HCT116 (cell line): ENCODE measurements at regions not wholly inside any gene's neighbourhood (a gene's known extent, or its start where the extent isn't known, plus 50 kb on each side); places are given as distances from the start of the nearest gene placed in this dataset.

ENCODE experiments used
- ATAC-seq: fragments of 200-7000 bp; cut with Tn5 transposase; 2 replicates; pipeline ENCODE4 v1.9.1; 2020; ENCODE audit warnings: mild to moderate bottlenecking, moderate library complexity
- BruUV-seq: library from RNA; stranded (reverse); fragments of 400-500 nt; replicated peaks from 2 replicates; lab custom pipeline; 2021; lab: Mats Ljungman, UMichigan
- CTCF ChIA-PET: fragments of 300-600 bp; sonication (Branson Sonifier 250); formaldehyde crosslinking; loops from one replicate; lab custom pipeline; 2021; ENCODE audit warnings: antibody characterized with exemption; lab: Charles Lee
- POLR2A ChIA-PET: fragments of 300-600, 350-600 bp; sonication (Branson Sonifier 250); formaldehyde crosslinking; loops from one replicate; lab custom pipeline; 2021; ENCODE audit warnings: antibody characterized with exemption; lab: Charles Lee
- RAD21 ChIA-PET, 2 experiments: fragments of 300-600 bp; sonication (Branson Sonifier 250); formaldehyde crosslinking; loops; one replicate each; lab custom pipeline; 2023; ENCODE audit warnings: low total read pairs in 2 of 2; ENCODE audit not compliant: uncharacterized antibody in 2 of 2, unreplicated experiment in 2 of 2, low non-redundant PET in 1 of 2; lab: Charles Lee
- DNase-seq: peaks from one replicate; pipeline ENCODE4 v3.0.0-alpha.2; 2010; ENCODE audit warnings: low read depth, low spot score
- H2AFZ ChIP-seq: fragments of 200-600 bp; shearing (Covaris generic), sonication (generic); 2 replicates; pipeline ENCODE4 v1.6.1; 2017; ENCODE audit warnings: low read depth, mixed run types, mixed read lengths, antibody characterized with exemption, low read length; ENCODE audit not compliant: poor library complexity, severe bottlenecking
- H3K27ac ChIP-seq: 2 replicates; pipeline ENCODE4 v1.5.1; 2012; ENCODE audit warnings: low read depth, low read length
- H3K27me3 ChIP-seq: fragments of 200-600 bp; sonication (generic); 2 replicates; pipeline ENCODE4 v1.6.1; 2016; ENCODE audit warnings: mixed run types, low read length, mixed read lengths; ENCODE audit not compliant: insufficient read depth
- H3K36me3 ChIP-seq, 2 experiments: fragments of 200-500 bp in 1 of 2; fragments of 200-600 bp in 1 of 2; sonication (Bioruptor generic) in 1 of 2; sonication (generic) in 1 of 2; 2 replicates each; pipeline versions ENCODE4 v1.5.1 to v1.6.1; 2014 to 2016; ENCODE audit warnings: low read length in 2 of 2, inconsistent platforms in 1 of 2, mixed read lengths in 1 of 2, mixed run types in 1 of 2; ENCODE audit not compliant: insufficient read depth in 2 of 2, control insufficient read depth in 1 of 2
- H3K4me1 ChIP-seq, 2 experiments: fragments of 200-600 bp in 1 of 2; sonication (generic) in 1 of 2; 2 replicates each; pipeline versions ENCODE4 v1.5.1 to v1.6.1; 2012 to 2017; ENCODE audit warnings: low read length in 2 of 2, inconsistent platforms in 1 of 2, mild to moderate bottlenecking in 1 of 2, mixed read lengths in 1 of 2, mixed run types in 1 of 2, moderate library complexity in 1 of 2; ENCODE audit not compliant: insufficient read depth in 2 of 2, control insufficient read depth in 1 of 2
- H3K4me2 ChIP-seq: fragments of 200-600 bp; sonication (generic); 2 replicates; pipeline ENCODE4 v1.6.1; 2017; ENCODE audit warnings: mixed run types, low read length, mixed read lengths
- H3K4me3 ChIP-seq, 2 experiments: fragments of 200-600 bp in 1 of 2; sonication (generic) in 1 of 2; replicated peaks in 1 of 2; 2 replicates each; pipeline ENCODE4 v1.5.1; 2011 to 2016; ENCODE audit warnings: low read length in 2 of 2, control low read depth in 1 of 2, low read depth in 1 of 2, mild to moderate bottlenecking in 1 of 2, mixed read lengths in 1 of 2, mixed run types in 1 of 2
- H3K79me2 ChIP-seq: fragments of 200-600 bp; sonication (generic); 2 replicates; pipeline ENCODE4 v1.6.1; 2017; ENCODE audit warnings: mild to moderate bottlenecking, mixed run types, low read length, moderate library complexity, mixed read lengths; ENCODE audit not compliant: insufficient read depth
- H3K9ac ChIP-seq: fragments of 200-600 bp; sonication (generic); 2 replicates; pipeline ENCODE4 v1.6.1; 2016; ENCODE audit warnings: low read length, mixed read lengths
- H3K9me2 ChIP-seq: fragments of 200-600 bp; sonication (generic), shearing (Covaris generic); 2 replicates; pipeline ENCODE4 v1.6.1; 2017; ENCODE audit warnings: mixed run types, mild to moderate bottlenecking, moderate library complexity; ENCODE audit not compliant: insufficient read depth
- H3K9me3 ChIP-seq, 2 experiments: fragments of 200-500 bp in 1 of 2; fragments of 200-600 bp in 1 of 2; sonication (Bioruptor generic) in 1 of 2; sonication (generic) in 1 of 2; 2 replicates each; pipeline ENCODE4 v1.6.1; 2014 to 2017; ENCODE audit warnings: low read length in 2 of 2, mixed read lengths in 2 of 2, inconsistent platforms in 1 of 2, low read depth in 1 of 2, mild to moderate bottlenecking in 1 of 2, mixed run types in 1 of 2, moderate library complexity in 1 of 2; ENCODE audit not compliant: control insufficient read depth in 1 of 2, insufficient read depth in 1 of 2
- H4K20me1 ChIP-seq: fragments of 200-600 bp; sonication (generic), shearing (Covaris generic); 2 replicates; pipeline ENCODE4 v1.6.1; 2017; ENCODE audit warnings: mixed run types, mild to moderate bottlenecking, moderate library complexity; ENCODE audit not compliant: insufficient read depth
- ATF3 ChIP-seq: IDR thresholded peaks from 2 replicates; pipeline ENCODE4 v1.6.1; 2012
- CBX3 ChIP-seq: IDR thresholded peaks from 2 replicates; pipeline ENCODE4 v1.6.1; 2012; ENCODE audit warnings: low read depth
- CEBPB ChIP-seq: IDR thresholded peaks from 2 replicates; pipeline ENCODE4 v1.6.1; 2012; ENCODE audit warnings: low read depth
- CTCF ChIP-seq, 3 experiments: fragments of 200-600 bp in 1 of 3; sonication (generic) in 1 of 3; IDR thresholded peaks in 2 of 3; conservative IDR thresholded peaks in 1 of 3; 2 replicates each; pipeline ENCODE4 v1.5.1; 2012 to 2017; ENCODE audit warnings: low read depth in 2 of 3, low read length in 2 of 3, antibody characterized with exemption in 1 of 3, borderline replicate concordance in 1 of 3, control low read depth in 1 of 3, mild to moderate bottlenecking in 1 of 3, mixed read lengths in 1 of 3, mixed run types in 1 of 3, moderate library complexity in 1 of 3; ENCODE audit not compliant: insufficient read depth in 1 of 3
- EGR1 ChIP-seq: IDR thresholded peaks from 2 replicates; pipeline ENCODE4 v1.6.1; 2012; ENCODE audit warnings: low read depth
- EZH2 ChIP-seq: fragments of 200-600 bp; sonication (generic); IDR thresholded peaks from 2 replicates; pipeline ENCODE4 v1.6.1; 2017; ENCODE audit warnings: antibody characterized with exemption, mixed run types
- EZH2phosphoT487 ChIP-seq: fragments of 200-600 bp; IDR thresholded peaks from 2 replicates; pipeline ENCODE4 v1.6.1; 2018; ENCODE audit warnings: antibody characterized with exemption, borderline replicate concordance
- FOSL1 ChIP-seq: IDR thresholded peaks from 2 replicates; pipeline ENCODE4 v1.6.1; 2012; ENCODE audit warnings: low read depth
- JUND ChIP-seq: IDR thresholded peaks from 2 replicates; pipeline ENCODE4 v1.6.1; 2012
- MAX ChIP-seq: IDR thresholded peaks from 2 replicates; pipeline ENCODE4 v1.6.1; 2012
- POLR2A ChIP-seq: IDR thresholded peaks from 2 replicates; pipeline ENCODE4 v1.7.0; 2011; ENCODE audit warnings: borderline replicate concordance; ENCODE audit not compliant: insufficient read depth, insufficient read length; ENCODE audit errors: extremely low read depth
- RAD21 ChIP-seq: IDR thresholded peaks from 2 replicates; pipeline ENCODE4 v1.6.1; 2012; ENCODE audit warnings: low read depth, mild to moderate bottlenecking
- REST ChIP-seq: IDR thresholded peaks from 2 replicates; pipeline ENCODE4 v1.6.1; 2012; ENCODE audit warnings: low read depth
- SIN3A ChIP-seq: IDR thresholded peaks from 2 replicates; pipeline ENCODE4 v1.6.1; 2012; ENCODE audit warnings: low read depth
- SP1 ChIP-seq: IDR thresholded peaks from 2 replicates; pipeline ENCODE4 v1.6.1; 2012; ENCODE audit warnings: low read depth
- SRF ChIP-seq: IDR thresholded peaks from 2 replicates; pipeline ENCODE4 v1.6.1; 2012; ENCODE audit warnings: low read depth
- TCF7L2 ChIP-seq: IDR thresholded peaks from 2 replicates; pipeline ENCODE4 v1.7.0; 2011; ENCODE audit warnings: borderline replicate concordance, inconsistent platforms; ENCODE audit not compliant: insufficient read depth, insufficient read length; ENCODE audit errors: extremely low read depth
- YY1 ChIP-seq: IDR thresholded peaks from 2 replicates; pipeline ENCODE4 v1.6.1; 2011; ENCODE audit warnings: low read length, low read depth, moderate library complexity, mild to moderate bottlenecking; ENCODE audit not compliant: insufficient replicate concordance; ENCODE audit errors: extremely low read depth
- ZFX ChIP-seq: fragments of 450-650 bp; IDR thresholded peaks from 2 replicates; pipeline ENCODE4 v1.6.1; 2017
- ZNF274 ChIP-seq: fragments of 200-500 bp; sonication (Bioruptor generic); IDR thresholded peaks from 2 replicates; pipeline ENCODE4 v1.6.1; 2014; ENCODE audit warnings: mild to moderate bottlenecking, low read depth, low read length, inconsistent platforms
- intact Hi-C: fragments of 100-400 bp; cut with micrococcal nuclease; formaldehyde crosslinking; loops from 2 replicates; pipeline ENCODE4 v1.10.0; 2022

- H3K4me2 ChIP-seq: no peak overlapping the region
- no peaks in the 10 kb centered on the region for H3K27me3 ChIP-seq
- ChIA-PET RAD21 (no interaction called here), POLR2A (no interaction called here), CTCF (no interaction called here)
- no peaks in the 10 kb centered on the region for H3K36me3 ChIP-seq
- BruUV-seq: no TSS peak
- no peak for DNase-seq
- H3K9ac ChIP-seq: no peak overlapping the region
- no peaks in the 10 kb centered on the region for H4K20me1 ChIP-seq
- H3K4me1 ChIP-seq: no peaks in the 10 kb centered on the region
- H3K27ac ChIP-seq: no peak overlapping the region
- peaks cover 0 to 43% of the 10 kb centered on the region in 2 experiments; a peak in 3 of 4 replicates for H3K9me3 ChIP-seq
- H2AFZ ChIP-seq: no peak overlapping the region
- no peaks in the 10 kb centered on the region for H3K9me2 ChIP-seq
- ATAC-seq: no peak
- intact Hi-C loops: no loop called here
- H3K79me2 ChIP-seq: no peaks in the 10 kb centered on the region
- TF ChIP-seq SP1 (no peak), CTCF (IDR thresholded peaks at IDR 0.05 in 2 of 3, conservative IDR thresholded peaks at IDR 0.05 in 1 of 3; ENCODE audit: borderline replicate concordance in 1 of 3, insufficient read depth in 1 of 3, low read depth in 2 of 3, low read length in 2 of 3) (no peak), ZFX (no peak), TCF7L2 (no peak), EZH2 (no peak), CBX3 (no peak), YY1 (no peak), SRF (no peak), ZNF274 (no peak), SIN3A (no peak), REST (no peak), FOSL1 (no peak), POLR2A (no peak), ATF3 (no peak), EZH2phosphoT487 (no peak), RAD21 (no peak), EGR1 (no peak), JUND (no peak), CEBPB (no peak), MAX (no peak)
- TF ChIP-seq, all 23 proteins: peak for 0
- H3K4me3 ChIP-seq: no peak overlapping the region
Measured at GRCh38 chr5:4570047-4570995, 569.8 kb upstream of the ADAMTS16 start.
